ENCODE measurements at regions not wholly inside any gene's neighbourhood (a gene's known extent, or its start where the extent isn't known, plus 50 kb on each side); places are given as distances from the start of the nearest gene placed in this dataset.

DNA sequence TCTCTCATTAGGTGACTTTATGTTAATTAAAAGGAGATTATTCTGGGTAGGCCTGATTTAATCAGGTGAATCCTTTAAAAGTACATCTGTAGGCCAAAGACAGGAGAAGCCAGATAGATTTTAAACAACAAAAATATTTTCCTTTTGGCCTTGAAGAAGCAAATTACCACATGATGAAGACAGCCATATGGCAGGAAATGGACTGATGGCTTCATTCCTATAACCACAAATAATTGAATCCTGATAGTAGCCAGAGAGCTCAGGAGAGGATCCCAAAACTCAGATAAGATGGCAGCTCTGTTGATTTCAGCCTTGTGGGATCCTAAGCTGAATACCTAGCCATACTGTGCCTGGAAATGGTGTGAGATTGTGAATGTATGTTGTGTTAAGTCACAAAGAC, 66.1 kb upstream of the PRKX start:
- TF ChIP-seq, protein P1, sequence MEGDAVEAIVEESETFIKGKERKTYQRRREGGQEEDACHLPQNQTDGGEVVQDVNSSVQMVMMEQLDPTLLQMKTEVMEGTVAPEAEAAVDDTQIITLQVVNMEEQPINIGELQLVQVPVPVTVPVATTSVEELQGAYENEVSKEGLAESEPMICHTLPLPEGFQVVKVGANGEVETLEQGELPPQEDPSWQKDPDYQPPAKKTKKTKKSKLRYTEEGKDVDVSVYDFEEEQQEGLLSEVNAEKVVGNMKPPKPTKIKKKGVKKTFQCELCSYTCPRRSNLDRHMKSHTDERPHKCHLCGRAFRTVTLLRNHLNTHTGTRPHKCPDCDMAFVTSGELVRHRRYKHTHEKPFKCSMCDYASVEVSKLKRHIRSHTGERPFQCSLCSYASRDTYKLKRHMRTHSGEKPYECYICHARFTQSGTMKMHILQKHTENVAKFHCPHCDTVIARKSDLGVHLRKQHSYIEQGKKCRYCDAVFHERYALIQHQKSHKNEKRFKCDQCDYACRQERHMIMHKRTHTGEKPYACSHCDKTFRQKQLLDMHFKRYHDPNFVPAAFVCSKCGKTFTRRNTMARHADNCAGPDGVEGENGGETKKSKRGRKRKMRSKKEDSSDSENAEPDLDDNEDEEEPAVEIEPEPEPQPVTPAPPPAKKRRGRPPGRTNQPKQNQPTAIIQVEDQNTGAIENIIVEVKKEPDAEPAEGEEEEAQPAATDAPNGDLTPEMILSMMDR (IDR thresholded peaks at IDR 0.05; ENCODE audit: low read depth, low read length) = no peak
- DNase-seq (ENCODE audit: extremely low read depth, low read depth) = no peak

DNA sequence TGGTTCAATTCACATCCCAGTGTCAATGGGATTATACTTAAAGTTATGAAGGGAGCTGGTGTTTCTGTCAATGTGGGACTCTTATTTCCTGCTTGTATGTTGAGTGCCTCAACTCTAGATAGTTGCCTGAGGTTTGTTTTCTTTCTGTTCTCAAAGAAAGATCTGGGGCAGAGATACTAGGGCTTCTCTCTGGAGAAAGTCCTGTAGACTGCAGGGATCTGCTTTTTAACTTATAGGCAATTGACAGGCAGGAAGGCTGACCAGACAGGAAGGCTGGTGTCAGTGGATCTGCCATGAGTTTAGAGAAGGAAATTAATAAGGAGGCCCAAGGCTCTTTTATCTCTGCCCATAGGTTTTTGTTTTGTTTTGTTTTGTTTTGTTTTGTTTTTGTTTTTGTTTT, 64.0 kb upstream of the PRKX start:
- TF ChIP-seq, protein P1 (IDR thresholded peaks at IDR 0.05; ENCODE audit: low read depth, low read length) = no peak
- no peak for DNase-seq (ENCODE audit: extremely low read depth, low read depth)

DNA sequence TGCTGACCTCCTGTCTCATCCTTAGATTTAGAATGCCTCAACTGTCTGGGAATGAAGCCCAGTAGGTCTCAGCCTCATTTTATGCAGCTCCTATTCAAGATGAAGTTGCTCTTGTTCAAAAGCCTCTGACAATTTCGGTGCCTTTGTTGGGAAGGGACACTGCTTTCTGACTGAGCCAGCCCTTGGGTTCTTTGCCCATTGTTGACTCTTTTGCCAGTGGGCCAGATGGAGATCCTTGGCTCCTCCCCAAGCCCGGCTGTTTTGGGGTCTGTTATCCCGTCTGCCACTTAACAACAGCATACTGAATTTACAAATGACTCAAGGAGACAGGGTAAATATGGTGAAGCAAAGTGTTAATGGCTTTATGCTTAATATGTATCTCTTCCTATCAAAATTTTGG, 58.3 kb upstream of the PRKX start:
- TF ChIP-seq, protein P1 (IDR thresholded peaks at IDR 0.05; ENCODE audit: low read depth, low read length) = no peak
- DNase-seq (ENCODE audit: extremely low read depth, low read depth) = no peak

DNA sequence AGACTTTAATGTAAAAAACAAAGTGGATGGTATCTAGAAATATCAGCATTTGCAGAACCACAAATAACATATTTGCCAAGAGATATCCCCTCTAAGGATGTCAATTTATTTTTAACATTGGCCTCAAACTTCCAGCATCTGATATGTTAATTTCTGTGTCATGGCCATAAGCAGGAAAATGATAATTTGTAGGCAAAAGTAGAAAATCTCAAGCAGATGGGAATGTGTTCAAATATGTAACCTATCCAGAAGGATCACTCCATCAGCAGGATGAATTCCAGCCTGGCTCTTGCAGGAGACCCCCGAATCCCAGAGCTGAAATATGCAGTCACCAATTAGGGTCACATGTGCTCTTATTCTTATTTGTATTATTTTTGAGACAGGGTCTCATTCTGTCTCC, 55.4 kb upstream of the PRKX start:
- DNase-seq (ENCODE audit: extremely low read depth, low read depth) = no peak
- TF ChIP-seq, protein P1 (IDR thresholded peaks at IDR 0.05; ENCODE audit: low read depth, low read length) = no peak

All from AG09319 (cell line).